ENCODE measurements at regions not wholly inside any gene's neighbourhood (a gene's known extent, or its start where the extent isn't known, plus 50 kb on each side); places are given as distances from the start of the nearest gene placed in this dataset.

DNA sequence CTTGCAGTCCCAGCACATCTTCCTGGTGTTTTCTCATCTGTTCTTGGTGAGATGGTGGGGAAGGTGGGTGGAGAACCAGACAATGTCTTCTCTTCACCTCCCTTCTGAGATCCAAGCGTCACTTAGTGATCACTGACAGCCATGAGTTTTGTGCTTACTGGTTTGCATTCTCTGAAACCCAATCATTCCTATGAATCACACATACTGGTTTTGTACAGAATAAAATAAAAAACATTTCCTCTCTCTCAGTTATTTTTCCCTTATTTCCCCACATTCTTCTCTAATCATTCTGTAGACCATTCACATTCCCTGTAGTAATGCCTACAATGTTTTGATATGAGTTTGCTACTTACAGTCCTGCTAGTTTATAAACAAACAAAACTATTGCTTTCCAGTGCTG lies 143.8 kb upstream of the SLC13A1 start:
- TF ChIP-seq MYC (IDR thresholded peaks at IDR 0.05; ENCODE audit: low read depth, low read length) (no peak), POLR2A (IDR thresholded peaks at IDR 0.05; ENCODE audit: extremely low read depth, insufficient read length) (no peak), MAX (IDR thresholded peaks at IDR 0.05; ENCODE audit: low read depth, low read length) (no peak)
- TF ChIP-seq, protein P1, sequence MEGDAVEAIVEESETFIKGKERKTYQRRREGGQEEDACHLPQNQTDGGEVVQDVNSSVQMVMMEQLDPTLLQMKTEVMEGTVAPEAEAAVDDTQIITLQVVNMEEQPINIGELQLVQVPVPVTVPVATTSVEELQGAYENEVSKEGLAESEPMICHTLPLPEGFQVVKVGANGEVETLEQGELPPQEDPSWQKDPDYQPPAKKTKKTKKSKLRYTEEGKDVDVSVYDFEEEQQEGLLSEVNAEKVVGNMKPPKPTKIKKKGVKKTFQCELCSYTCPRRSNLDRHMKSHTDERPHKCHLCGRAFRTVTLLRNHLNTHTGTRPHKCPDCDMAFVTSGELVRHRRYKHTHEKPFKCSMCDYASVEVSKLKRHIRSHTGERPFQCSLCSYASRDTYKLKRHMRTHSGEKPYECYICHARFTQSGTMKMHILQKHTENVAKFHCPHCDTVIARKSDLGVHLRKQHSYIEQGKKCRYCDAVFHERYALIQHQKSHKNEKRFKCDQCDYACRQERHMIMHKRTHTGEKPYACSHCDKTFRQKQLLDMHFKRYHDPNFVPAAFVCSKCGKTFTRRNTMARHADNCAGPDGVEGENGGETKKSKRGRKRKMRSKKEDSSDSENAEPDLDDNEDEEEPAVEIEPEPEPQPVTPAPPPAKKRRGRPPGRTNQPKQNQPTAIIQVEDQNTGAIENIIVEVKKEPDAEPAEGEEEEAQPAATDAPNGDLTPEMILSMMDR (IDR thresholded peaks at IDR 0.05; ENCODE audit: low read depth, low read length), result no peak
- DNase-seq (ENCODE audit: low read depth), result no peak
- no peak overlapping the region for H3K4me3 ChIP-seq (ENCODE audit: low read depth, low read length)

DNA sequence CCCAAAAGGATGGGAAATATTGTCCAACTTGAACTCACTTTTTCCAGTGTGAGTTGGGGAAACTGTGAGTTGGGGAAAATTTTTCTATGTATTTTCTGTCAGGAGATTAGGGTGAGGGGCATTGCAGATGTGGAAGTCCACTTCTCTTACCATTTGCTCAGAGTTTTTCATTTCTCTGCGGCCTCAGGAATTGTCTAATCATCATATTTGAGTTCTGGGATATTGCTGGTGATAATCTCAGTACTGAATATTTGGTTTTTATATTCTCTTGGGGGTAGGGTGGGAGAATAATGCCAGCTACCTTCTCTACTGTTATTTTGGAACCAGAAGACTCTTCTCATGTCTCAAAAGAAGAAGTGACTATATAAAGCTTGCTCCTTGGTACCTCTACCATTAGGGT lies 141.3 kb upstream of the SLC13A1 start:
- TF ChIP-seq MAX (IDR thresholded peaks at IDR 0.05; ENCODE audit: low read depth, low read length), result no peak
- TF ChIP-seq, protein P1 (IDR thresholded peaks at IDR 0.05; ENCODE audit: low read depth, low read length), result no peak
- TF ChIP-seq MYC (IDR thresholded peaks at IDR 0.05; ENCODE audit: low read depth, low read length), result no peak
- no peak for TF ChIP-seq POLR2A (IDR thresholded peaks at IDR 0.05; ENCODE audit: extremely low read depth, insufficient read length)
- DNase-seq (ENCODE audit: low read depth), result no peak
- no peak overlapping the region for H3K4me3 ChIP-seq (ENCODE audit: low read depth, low read length)

GRCh38 chr7:123338688-123339087 lies 138.9 kb upstream of the SLC13A1 start:
- no peak for DNase-seq (ENCODE audit: low read depth)
- TF ChIP-seq MAX (IDR thresholded peaks at IDR 0.05; ENCODE audit: low read depth, low read length) (no peak), POLR2A (IDR thresholded peaks at IDR 0.05; ENCODE audit: extremely low read depth, insufficient read length) (no peak), MYC (IDR thresholded peaks at IDR 0.05; ENCODE audit: low read depth, low read length) (no peak)
- TF ChIP-seq, protein P1 (IDR thresholded peaks at IDR 0.05; ENCODE audit: low read depth, low read length), result no peak
- no peak overlapping the region for H3K4me3 ChIP-seq (ENCODE audit: low read depth, low read length)

DNA sequence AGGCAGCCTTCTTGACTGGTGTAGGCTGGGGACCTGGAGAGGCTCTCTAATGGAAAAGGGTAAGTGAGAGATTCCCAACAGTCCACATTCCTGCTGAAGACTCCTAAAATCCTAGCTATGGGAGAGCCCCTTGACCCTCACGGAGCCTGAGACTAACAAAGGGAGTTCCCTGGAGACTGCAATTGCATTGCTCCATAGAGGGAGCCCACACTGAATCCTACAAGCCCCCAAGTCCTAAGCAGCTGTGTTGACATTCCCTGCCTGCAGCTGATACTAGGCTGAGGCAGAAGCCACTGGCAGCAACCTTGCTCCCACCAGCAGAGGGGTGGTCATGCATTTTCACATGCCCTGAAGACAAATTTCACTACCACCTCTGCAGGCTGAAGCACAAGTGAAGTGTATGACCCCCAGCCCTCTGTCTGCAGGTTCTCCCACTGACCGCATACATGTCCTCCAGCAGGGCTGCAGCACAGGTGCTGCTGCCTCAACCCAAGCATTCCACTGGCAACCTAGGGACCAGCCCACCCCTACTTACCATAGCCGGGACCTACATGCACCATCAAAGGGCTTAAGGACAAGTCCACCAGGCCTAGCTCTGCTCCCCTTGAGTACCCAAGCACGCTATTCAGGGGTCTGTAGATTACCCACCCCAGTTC lies 130.3 kb upstream of the SLC13A1 start:
- DNase-seq (ENCODE audit: low read depth), result no peak
- H3K4me3 ChIP-seq (ENCODE audit: low read depth, low read length), result no peak overlapping the region
- TF ChIP-seq, protein P1 (IDR thresholded peaks at IDR 0.05; ENCODE audit: low read depth, low read length), result no peak
- TF ChIP-seq POLR2A (IDR thresholded peaks at IDR 0.05; ENCODE audit: extremely low read depth, insufficient read length), result no peak
- no peak for TF ChIP-seq MYC (IDR thresholded peaks at IDR 0.05; ENCODE audit: low read depth, low read length)
- TF ChIP-seq MAX (IDR thresholded peaks at IDR 0.05; ENCODE audit: low read depth, low read length), result no peak

DNA sequence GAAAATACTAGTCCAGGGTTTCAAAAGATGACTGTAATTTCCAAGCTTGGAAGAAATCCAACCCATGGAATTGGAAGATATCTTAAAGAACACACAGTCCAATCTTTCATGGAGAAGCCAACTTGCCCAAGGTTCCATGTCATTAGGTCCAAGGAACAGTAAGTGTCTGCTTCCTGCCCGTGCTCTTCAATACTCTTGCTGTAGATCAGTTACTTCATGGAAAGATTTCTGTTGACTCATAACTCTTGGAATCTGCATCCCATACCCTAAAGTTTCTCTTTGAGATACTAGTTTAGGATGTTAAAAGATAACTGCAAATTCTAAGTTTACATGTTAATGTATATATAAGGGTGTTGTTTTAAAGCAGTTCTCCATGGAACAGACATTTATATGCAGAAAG lies 127.9 kb upstream of the SLC13A1 start:
- DNase-seq (ENCODE audit: low read depth), result no peak
- no peak overlapping the region for H3K4me3 ChIP-seq (ENCODE audit: low read depth, low read length)
- TF ChIP-seq MAX (IDR thresholded peaks at IDR 0.05; ENCODE audit: low read depth, low read length), result no peak
- no peak for TF ChIP-seq POLR2A (IDR thresholded peaks at IDR 0.05; ENCODE audit: extremely low read depth, insufficient read length)
- no peak for TF ChIP-seq MYC (IDR thresholded peaks at IDR 0.05; ENCODE audit: low read depth, low read length)
- TF ChIP-seq, protein P1 (IDR thresholded peaks at IDR 0.05; ENCODE audit: low read depth, low read length), result no peak

Data from NB4 (cell line).